Endodermal cell (in vitro differentiated cells): ENCODE measurements at regions not wholly inside any gene's neighbourhood (a gene's known extent, or its start where the extent isn't known, plus 50 kb on each side); places are given as distances from the start of the nearest gene placed in this dataset.
"Not testable (repeated sequence)": the region's sequence is repeated elsewhere in the genome, so short reads cannot be mapped to it uniquely, and the experiment has no call there.

Source experiments
- DNase-seq: peaks from one replicate; pipeline ENCODE4 v3.0.0-alpha.2; 2017
- H3K27ac ChIP-seq: 2 replicates; pipeline ENCODE4 v1.5.1; 2013; ENCODE audit warnings: mild to moderate bottlenecking, low read depth, low read length, moderate library complexity
- H3K27me3 ChIP-seq: 2 replicates; pipeline ENCODE4 v1.6.1; 2013; ENCODE audit warnings: mild to moderate bottlenecking, low read length, moderate library complexity; ENCODE audit not compliant: insufficient read depth, control insufficient read depth, poor library complexity, severe bottlenecking
- H3K36me3 ChIP-seq: 2 replicates; pipeline ENCODE4 v1.7.0; 2013; ENCODE audit warnings: mild to moderate bottlenecking, low read length, moderate library complexity; ENCODE audit not compliant: control insufficient read depth, insufficient read depth
- H3K4me1 ChIP-seq: one replicate; pipeline ENCODE4 v1.7.0; 2013; ENCODE audit warnings: low read length; ENCODE audit not compliant: control insufficient read depth, insufficient read depth
- H3K4me3 ChIP-seq: 2 replicates; pipeline ENCODE4 v1.5.1; 2013; ENCODE audit warnings: mild to moderate bottlenecking, low read length, moderate library complexity
- H3K9ac ChIP-seq: 2 replicates; pipeline ENCODE4 v1.6.1; 2013; ENCODE audit warnings: mild to moderate bottlenecking, low read length, moderate library complexity; ENCODE audit not compliant: poor library complexity, severe bottlenecking; ENCODE audit errors: extremely low read depth
- H3K9me3 ChIP-seq: 2 replicates; pipeline ENCODE4 v1.6.1; 2013; ENCODE audit warnings: mild to moderate bottlenecking, low read length, moderate library complexity; ENCODE audit not compliant: control insufficient read depth
- H3K27ac Mint-ChIP-seq: 2 replicates; pipeline ENCODE4 v1.8.0; 2020; ENCODE audit warnings: mixed read lengths
- H3K27me3 Mint-ChIP-seq: 2 replicates; pipeline ENCODE4 v1.8.0; 2021; ENCODE audit warnings: mild to moderate bottlenecking, mixed read lengths; ENCODE audit not compliant: insufficient read depth
- H3K36me3 Mint-ChIP-seq: 2 replicates; pipeline ENCODE4 v1.8.0; 2020; ENCODE audit warnings: low read depth, mixed read lengths
- H3K4me1 Mint-ChIP-seq: 2 replicates; pipeline ENCODE4 v1.8.0; 2020; ENCODE audit warnings: mixed read lengths
- H3K4me3 Mint-ChIP-seq: 2 replicates; pipeline ENCODE4 v1.8.0; 2020; ENCODE audit warnings: mild to moderate bottlenecking, moderate library complexity, mixed read lengths
- H3K9me3 Mint-ChIP-seq: 2 replicates; pipeline ENCODE4 v1.8.0; 2020; ENCODE audit warnings: mild to moderate bottlenecking, mixed read lengths
- CTCF ChIP-seq: fragments of 200-600 bp; sonication (generic); conservative IDR thresholded peaks from 2 replicates; pipeline ENCODE4 v1.5.0; 2021; ENCODE audit warnings: antibody characterized with exemption, mild to moderate bottlenecking
- WGBS, 2 experiments: methylation state at CpG; one replicate each; pipeline versions ENCODE4 v1.1.5 to v1.1.7; 2013; ENCODE audit warnings: missing lambda C conversion rate in 2 of 2, mixed read lengths in 1 of 2; ENCODE audit not compliant: insufficient coverage in 1 of 2, insufficient read length in 1 of 2; 5-methylcytosine and 5-hydroxymethylcytosine counted together

DNA sequence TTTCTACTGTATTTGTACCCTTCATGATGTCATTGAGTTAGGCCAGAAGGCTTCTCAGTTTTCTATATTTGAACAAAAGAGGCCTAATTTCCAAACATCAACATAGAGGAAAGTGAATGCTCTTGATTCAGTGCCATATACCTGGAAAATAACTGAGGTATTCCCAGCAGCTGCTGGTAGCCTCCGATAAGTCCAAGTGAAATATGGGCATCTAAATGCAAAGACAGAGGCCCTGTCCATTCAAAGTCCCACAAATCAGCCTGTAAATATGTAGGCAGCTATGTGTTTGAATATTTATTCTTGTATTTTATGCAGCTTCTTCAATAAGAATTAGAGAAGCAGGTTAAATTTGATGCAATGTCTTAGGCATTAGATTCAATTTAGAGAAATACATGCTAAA is 89.5 kb upstream of the DPP10 start:
- no peaks in the 10 kb centered on the region for H3K27me3 Mint-ChIP-seq
- Histone ChIP-seq H3K9me3 (no peaks in the 10 kb centered on the region), H3K27me3 (no peaks in the 10 kb centered on the region), H3K9ac (no peak overlapping the region), H3K4me3 (no peak overlapping the region), H3K4me1 (no peaks in the 10 kb centered on the region), H3K27ac (no peak overlapping the region), H3K36me3 (no peaks in the 10 kb centered on the region)
- DNase-seq, result no peak
- no peaks in the 10 kb centered on the region for H3K36me3 Mint-ChIP-seq
- WGBS, 2 experiments, result 100% methylated on average over 1 of the region's 1 CpG
- no peak overlapping the region for H3K4me3 Mint-ChIP-seq
- H3K4me1 Mint-ChIP-seq, result no peaks in the 10 kb centered on the region
- no peaks in the 10 kb centered on the region for H3K9me3 Mint-ChIP-seq
- no peak overlapping the region for H3K27ac Mint-ChIP-seq
- no peak for TF ChIP-seq CTCF

DNA sequence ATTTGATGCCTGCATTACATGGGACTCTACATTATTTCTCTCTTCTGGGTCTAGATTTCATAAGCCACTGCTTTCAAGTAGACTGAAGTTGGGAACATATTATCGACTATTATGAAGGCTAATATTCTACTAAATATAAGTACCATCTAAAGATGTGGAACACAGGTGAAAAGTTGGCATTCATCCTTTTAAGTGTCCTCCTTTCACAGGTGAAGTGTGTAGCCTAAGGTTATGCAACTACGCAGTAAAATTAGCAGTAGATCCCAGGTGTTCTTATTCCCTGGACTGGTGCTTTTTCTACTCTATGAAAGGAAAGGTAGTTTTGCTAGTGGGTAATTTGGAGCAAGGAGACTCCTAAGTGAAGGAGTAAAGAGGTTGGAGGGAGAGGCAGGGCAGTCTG is 88.2 kb upstream of the DPP10 start:
- WGBS, 2 experiments, result 97 to 100% methylated on average over 1 of the region's 2 CpGs
- H3K27me3 Mint-ChIP-seq, result no peaks in the 10 kb centered on the region
- H3K4me1 Mint-ChIP-seq, result no peaks in the 10 kb centered on the region
- no peaks in the 10 kb centered on the region for H3K36me3 ChIP-seq
- no peaks in the 10 kb centered on the region for H3K9me3 ChIP-seq
- H3K27ac ChIP-seq, result no peak overlapping the region
- H3K36me3 Mint-ChIP-seq, result no peaks in the 10 kb centered on the region
- no peak overlapping the region for H3K27ac Mint-ChIP-seq
- no peaks in the 10 kb centered on the region for H3K4me1 ChIP-seq
- no peak for TF ChIP-seq CTCF
- no peak overlapping the region for H3K9ac ChIP-seq
- H3K4me3 ChIP-seq, result no peak overlapping the region
- no peaks in the 10 kb centered on the region for H3K9me3 Mint-ChIP-seq
- H3K4me3 Mint-ChIP-seq, result no peak overlapping the region
- no peaks in the 10 kb centered on the region for H3K27me3 ChIP-seq
- DNase-seq, result no peak

DNA sequence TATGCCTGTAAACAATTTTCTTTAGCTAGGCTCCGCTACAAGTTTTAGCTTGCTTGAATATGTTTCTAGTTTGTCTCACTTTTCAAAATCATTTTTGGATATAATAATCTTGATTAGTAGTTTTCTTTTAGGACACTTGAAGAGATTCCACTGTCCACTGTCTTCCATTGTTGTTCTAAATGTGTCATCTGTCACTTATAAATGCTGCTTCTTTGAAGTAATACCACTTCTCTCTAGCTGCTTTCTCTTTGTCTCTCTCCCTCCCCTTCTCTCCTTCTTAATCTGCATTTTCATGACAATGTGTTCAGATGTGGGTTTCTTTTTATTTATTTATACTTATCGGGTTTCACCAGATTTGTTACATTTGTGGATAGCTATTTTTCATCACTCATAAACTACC is 73.7 kb upstream of the DPP10 start:
- no peak overlapping the region for H3K27ac ChIP-seq
- no peaks in the 10 kb centered on the region for H3K4me1 ChIP-seq
- Mint-ChIP-seq H3K27me3 (no peaks in the 10 kb centered on the region), H3K27ac (no peak overlapping the region), H3K4me3 (no peak overlapping the region), H3K4me1 (no peaks in the 10 kb centered on the region), H3K36me3 (no peaks in the 10 kb centered on the region), H3K9me3 (peaks cover 26% of the 10 kb centered on the region)
- no peak for DNase-seq
- 60 to 80% methylated on average over 1 to 2 of the region's 2 CpGs for WGBS, 2 experiments
- H3K9me3 ChIP-seq, result peaks cover 18% of the 10 kb centered on the region
- H3K27me3 ChIP-seq, result no peaks in the 10 kb centered on the region
- no peak for TF ChIP-seq CTCF
- no peak overlapping the region for H3K4me3 ChIP-seq
- H3K9ac ChIP-seq, result no peak overlapping the region
- no peaks in the 10 kb centered on the region for H3K36me3 ChIP-seq

DNA sequence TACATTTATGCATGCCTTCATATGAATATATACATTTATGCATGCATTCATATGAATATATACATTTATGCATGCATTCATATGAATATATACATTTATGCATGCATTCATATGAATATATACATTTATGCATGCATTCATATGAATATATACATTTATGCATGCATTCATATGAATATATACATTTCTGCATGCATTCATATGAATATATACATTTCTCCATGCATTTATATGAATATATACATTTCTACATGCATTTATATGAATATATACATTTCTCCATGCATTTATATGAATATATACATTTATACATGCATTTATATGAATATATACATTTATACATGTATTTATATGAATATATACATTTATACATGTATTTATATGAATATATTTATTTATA is 70.7 kb upstream of the DPP10 start:
- H3K9me3 Mint-ChIP-seq, result peaks cover 26% of the 10 kb centered on the region
- H3K36me3 ChIP-seq, DNase-seq, H3K4me1 Mint-ChIP-seq, H3K36me3 Mint-ChIP-seq, H3K27ac Mint-ChIP-seq, H3K4me3 Mint-ChIP-seq, H3K27ac ChIP-seq, H3K9ac ChIP-seq, H3K4me3 ChIP-seq, H3K27me3 Mint-ChIP-seq, H3K4me1 ChIP-seq, H3K27me3 ChIP-seq: not testable (repeated sequence)
- peaks cover 18% of the 10 kb centered on the region for H3K9me3 ChIP-seq
